22Rv1 (cell line): ENCODE measurements at regions not wholly inside any gene's neighbourhood (a gene's known extent, or its start where the extent isn't known, plus 50 kb on each side); places are given as distances from the start of the nearest gene placed in this dataset.
A peak's percentile ranks its signal among the peaks of the same experiment; 100 is the strongest.
"Not testable (repeated sequence)": the region's sequence is repeated elsewhere in the genome, so short reads cannot be mapped to it uniquely, and the experiment has no call there.

ENCODE experiments used
- H3K27ac ChIP-seq: fragments of 450-650 bp; 2 replicates; pipeline ENCODE4 v1.5.1; 2017
- TF ChIP-seq, protein P1 (sequence below): fragments of 450-650 bp; IDR thresholded peaks from 2 replicates; pipeline ENCODE4 v1.5.1; 2017; ENCODE audit warnings: mild to moderate bottlenecking

- not testable (repeated sequence) for H3K27ac ChIP-seq
Observed at GRCh38 chr13:52565324-52565723, 76.9 kb upstream of the HNRNPA1L2 start.

GRCh38 chr13:52569904-52570602, 72.2 kb upstream of the HNRNPA1L2 start:
- TF ChIP-seq, protein P1, sequence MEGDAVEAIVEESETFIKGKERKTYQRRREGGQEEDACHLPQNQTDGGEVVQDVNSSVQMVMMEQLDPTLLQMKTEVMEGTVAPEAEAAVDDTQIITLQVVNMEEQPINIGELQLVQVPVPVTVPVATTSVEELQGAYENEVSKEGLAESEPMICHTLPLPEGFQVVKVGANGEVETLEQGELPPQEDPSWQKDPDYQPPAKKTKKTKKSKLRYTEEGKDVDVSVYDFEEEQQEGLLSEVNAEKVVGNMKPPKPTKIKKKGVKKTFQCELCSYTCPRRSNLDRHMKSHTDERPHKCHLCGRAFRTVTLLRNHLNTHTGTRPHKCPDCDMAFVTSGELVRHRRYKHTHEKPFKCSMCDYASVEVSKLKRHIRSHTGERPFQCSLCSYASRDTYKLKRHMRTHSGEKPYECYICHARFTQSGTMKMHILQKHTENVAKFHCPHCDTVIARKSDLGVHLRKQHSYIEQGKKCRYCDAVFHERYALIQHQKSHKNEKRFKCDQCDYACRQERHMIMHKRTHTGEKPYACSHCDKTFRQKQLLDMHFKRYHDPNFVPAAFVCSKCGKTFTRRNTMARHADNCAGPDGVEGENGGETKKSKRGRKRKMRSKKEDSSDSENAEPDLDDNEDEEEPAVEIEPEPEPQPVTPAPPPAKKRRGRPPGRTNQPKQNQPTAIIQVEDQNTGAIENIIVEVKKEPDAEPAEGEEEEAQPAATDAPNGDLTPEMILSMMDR, result peak; percentile 27

DNA sequence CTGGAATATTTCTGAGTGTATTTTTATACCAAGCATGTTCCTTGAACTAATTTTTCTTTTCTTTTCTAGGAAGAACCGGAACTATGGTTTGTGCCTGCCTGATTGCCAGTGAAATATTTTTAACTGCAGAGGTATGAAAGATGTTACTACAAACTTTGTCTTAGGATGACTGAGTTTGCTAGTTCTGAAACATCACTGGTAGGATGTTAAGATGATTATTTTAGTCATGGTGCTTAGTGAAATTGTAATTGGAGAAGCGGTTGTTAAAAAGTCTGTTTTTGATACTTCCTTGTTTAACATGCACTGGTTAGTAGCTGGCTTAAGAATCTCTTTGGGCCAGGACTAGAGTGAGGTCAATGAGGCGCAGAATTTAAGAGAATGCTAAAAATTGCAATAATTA, 71.1 kb upstream of the HNRNPA1L2 start:
- H3K27ac ChIP-seq, result not testable (repeated sequence)

More at GRCh38 chr13:52569904-52570602, 72.2 kb upstream of the HNRNPA1L2 start:
- H3K27ac ChIP-seq, result not testable (repeated sequence)

DNA sequence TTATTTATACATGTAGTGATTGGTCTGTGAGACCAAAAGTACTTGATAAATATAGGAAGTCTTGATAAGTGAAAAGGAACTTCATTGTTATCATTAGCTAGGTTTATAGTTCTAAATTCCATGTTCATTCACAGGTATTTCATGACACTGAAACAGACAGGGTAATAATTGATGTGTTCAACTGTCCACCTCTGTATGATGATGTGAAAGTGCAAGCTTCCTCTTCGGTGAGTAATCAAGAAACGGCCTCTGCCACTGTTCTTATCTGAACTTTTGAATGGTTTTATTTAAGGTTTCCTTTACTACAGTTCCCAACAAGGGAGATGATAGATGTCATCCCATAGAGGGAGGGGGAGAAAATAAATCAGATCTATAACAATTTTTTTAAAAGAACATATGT, 59.3 kb upstream of the HNRNPA1L2 start:
- not testable (repeated sequence) for H3K27ac ChIP-seq
